Activated CD4-positive, alpha-beta T cell treated with anti-CD3 and anti-CD28 coated beads for 4 hours (primary cell): ENCODE measurements at regions not wholly inside any gene's neighbourhood (a gene's known extent, or its start where the extent isn't known, plus 50 kb on each side); places are given as distances from the start of the nearest gene placed in this dataset.

Experiments
- DNase-seq, 2 donors: peaks; one replicate each; pipeline ENCODE4 v3.0.0-alpha.2; 2020

GRCh38 chr18:77671456-77672167 is 422.0 kb downstream of the GALR1 start:
- DNase-seq: no peak

GRCh38 chr18:77676910-77677309 is 427.3 kb downstream of the GALR1 start:
- no peak for DNase-seq

DNA sequence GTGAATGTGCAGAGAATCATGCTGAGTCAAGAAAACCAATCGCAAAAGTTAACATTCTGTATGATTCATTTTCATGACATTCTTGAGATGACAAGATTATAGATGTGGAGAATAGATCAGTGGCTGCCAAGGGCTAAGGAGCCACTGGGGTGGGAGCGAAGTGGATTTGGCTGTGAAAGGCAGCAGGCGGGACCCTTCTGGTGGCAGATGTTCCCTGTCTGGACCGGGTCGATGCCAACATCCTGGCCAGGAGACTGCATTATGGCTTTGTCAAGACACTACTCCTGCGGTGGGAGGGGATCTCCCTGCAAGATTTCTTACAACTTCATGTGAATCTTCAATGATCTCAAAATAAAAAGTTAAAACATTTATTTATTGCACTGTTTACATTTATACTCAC is 427.9 kb downstream of the GALR1 start:
- DNase-seq: no peak

GRCh38 chr18:77679869-77680268 is 430.2 kb downstream of the GALR1 start:
- DNase-seq: no peak

- DNase-seq: no peak
Observed at GRCh38 chr18:77700051-77700450, 450.4 kb downstream of the GALR1 start.

DNA sequence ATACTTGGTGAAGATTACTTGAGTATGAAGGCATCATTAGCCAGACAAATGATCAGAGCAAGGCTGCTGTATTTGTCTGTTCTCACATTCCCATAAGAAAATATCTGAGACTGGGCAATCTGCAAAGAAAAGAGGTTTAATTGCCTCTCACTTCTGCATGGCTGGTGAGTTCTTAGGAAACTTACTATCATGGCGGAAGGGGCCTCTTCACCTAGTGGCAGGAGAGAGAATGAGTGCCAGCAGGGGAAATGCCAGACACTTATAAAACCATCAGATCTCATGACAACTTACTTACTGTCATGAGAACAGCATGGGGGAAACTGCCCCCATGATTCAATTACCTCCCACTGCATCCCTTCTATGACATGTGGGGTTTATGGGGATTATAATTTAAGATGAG is 452.3 kb downstream of the GALR1 start:
- DNase-seq: no peak

DNA sequence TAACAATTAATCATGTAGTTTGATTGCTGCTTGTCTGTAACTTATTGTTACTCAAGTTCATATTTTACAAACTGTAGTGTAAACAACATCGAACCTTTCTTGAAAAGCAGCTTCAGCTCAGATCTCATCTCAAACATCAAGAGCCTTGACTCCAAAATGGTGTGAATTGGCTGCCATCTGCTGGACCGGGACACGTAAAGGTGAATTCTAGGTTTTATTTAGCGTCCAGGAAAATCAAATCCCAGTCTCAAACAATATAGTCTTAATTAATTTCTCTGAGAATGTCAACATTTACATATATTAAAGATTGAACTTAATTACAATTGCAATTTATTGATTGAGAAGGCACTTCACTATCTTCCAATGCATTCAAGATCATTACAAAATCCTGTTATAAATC is 453.0 kb downstream of the GALR1 start:
- no peak for DNase-seq

GRCh38 chr18:77705301-77705700 is 455.7 kb downstream of the GALR1 start:
- no peak for DNase-seq

DNA sequence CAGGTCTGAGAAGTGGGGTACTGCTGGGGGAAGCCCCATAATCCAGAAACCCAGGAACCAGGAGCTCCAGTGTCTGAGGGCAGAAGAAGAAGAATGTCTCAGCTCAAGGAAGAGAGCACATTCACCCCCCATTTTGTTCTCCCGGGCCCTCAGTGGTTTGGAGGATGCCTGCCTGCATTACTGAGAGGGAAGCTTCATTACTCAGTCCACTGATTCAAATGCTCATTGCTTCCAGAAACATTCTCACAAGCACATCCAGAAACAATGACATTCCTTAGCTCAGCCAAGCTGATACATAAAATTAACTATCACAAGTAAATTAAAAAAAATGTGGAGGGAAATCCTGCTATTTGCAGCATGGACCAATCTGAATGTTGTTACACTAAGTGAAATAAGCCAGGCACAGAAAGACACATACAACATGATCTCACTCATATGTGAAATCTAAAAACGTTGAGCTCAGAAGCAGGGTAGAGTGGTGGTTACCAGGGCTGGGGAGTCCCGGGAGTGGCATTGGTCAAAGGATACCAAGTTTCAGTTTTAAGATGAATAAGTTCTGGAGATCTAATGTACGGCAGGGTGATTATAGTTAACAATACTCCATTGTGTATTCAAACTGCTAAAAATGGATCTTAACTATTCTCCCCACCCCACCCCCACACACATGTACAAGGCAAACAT is 459.3 kb downstream of the GALR1 start:
- no peak for DNase-seq

DNA sequence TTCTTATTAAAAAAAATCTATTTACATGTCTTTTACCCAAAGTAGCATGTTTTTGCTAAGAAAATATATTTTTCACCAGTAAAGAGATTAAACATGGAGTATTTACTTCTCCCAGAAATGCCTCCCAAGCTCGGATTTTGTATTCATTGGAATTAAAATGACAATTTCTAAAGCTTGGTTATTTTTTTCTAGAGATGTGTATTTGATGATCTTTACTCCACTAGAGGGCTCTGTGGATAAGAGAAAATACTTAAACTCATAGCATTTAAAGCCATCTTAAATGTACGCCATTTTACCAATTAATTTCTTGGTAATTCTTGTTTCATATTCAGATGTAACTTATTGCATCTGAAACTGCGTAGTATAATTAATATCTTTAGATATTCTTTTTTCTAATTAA is 461.4 kb downstream of the GALR1 start:
- DNase-seq: no peak

GRCh38 chr18:77714716-77715115 is 465.1 kb downstream of the GALR1 start:
- DNase-seq: no peak

GRCh38 chr18:77716282-77716681 is 466.6 kb downstream of the GALR1 start:
- no peak for DNase-seq

DNA sequence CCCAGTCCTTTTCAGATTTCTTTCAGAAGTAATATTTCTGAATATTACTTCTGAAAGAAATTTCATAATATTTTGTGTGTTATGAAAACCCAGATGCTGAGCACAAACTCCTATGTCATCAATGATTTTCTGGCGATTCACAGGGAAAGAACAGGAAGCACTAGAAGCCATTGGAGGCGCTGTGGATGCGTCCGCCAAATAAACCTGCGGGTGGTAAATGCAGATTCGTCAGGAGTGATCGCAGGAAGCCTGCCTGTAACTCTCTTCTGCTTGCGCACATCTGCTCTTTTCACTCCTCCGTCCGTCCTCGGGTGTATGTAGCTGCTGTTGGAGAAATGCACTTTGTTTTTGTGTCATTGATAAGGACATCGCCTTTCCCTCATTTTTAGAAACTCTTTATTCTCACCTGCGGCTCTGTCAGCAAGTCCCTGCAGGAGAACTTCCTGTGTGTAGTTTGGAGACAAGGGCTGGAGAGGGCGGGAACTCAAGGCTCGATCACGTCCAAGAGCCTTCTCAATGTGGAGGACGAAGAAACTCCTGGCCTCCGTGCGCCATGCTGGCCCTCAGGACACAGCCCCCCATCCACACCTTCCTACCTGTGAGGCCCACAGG is 483.8 kb downstream of the GALR1 start:
- no peak for DNase-seq

- DNase-seq: no peak
Observed at GRCh38 chr18:77736842-77737241, 487.2 kb downstream of the GALR1 start.

DNA sequence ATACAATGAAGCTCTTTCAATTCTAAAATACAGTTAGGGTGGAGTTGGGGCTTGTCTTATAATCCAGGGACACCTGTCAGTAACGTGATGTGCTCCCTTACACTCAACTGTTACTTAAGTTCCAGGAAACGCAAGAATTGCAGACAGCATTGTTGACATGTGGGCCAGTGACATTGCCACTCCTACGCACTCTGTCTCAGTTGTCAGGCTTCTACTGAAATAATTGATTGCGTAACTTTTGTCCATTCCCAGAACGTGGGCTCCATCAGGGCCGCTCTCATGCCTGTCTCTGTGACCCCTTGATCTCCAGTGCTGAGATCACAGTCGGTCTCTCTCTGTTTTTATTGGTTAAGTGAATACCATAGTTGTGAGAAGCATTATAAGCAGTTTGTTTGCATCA is 487.8 kb downstream of the GALR1 start:
- DNase-seq: no peak

DNA sequence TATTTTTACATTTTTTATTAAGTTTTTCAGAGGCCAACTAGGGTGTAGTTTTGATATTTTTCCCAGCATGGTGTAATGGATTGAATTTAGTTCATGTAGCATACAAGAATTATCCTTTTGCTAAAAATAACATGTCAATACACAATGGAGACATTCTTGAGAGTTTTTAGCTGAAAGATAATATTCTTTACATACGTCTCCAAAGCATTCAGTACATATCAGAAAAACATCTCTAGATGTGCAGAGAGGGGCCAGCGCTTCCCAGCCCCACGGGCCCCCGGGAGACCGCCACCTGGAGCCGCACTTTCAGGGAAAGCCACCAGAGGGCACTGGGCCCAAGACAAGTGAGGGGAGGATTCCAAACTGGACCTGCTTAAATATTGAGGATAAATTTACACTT is 499.4 kb downstream of the GALR1 start:
- DNase-seq: no peak

- no peak for DNase-seq
Observed at GRCh38 chr18:77750006-77750405, 500.4 kb downstream of the GALR1 start.

- DNase-seq: no peak
Observed at GRCh38 chr18:77754475-77755044, 504.9 kb downstream of the GALR1 start.

- no peak for DNase-seq
Observed at GRCh38 chr18:77755187-77755586, 505.5 kb downstream of the GALR1 start.

DNA sequence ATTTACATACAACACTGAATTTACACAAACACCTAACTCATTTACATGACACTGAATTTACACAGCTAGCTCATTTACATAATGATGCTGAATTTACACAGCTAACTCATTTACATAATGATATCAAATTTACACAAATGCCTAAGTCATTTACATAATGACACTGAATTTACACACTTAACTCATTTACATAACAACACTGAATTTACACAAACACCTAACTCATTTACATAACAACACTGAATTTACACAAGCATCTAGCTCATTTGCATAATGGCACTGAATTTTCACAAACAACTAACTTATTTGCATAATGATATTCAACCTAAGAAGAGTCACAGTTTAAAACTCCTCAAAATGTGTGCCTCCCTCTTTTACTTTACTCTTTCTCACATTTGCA is 511.7 kb downstream of the GALR1 start:
- DNase-seq: no peak

- DNase-seq: no peak
Observed at GRCh38 chr18:77762014-77762413, 512.4 kb downstream of the GALR1 start.

DNA sequence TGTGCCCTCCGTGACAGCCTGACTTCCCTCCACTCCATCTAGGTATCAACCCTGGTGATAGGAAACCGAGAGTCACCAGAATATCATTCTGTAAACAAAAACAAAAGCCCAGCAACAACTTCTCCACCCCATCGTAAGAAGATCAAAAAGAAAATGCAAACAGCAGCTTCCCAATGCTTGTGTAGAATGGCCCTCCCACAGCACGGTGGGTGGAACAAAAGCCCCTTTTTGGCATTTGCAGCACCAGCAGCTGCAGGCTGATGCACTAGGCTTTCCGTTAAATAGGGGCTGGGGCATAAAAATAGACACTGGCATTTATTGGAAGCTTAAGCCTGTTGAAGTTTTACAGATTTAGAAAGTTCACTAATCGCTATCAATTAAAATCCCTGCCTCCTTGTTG is 513.0 kb downstream of the GALR1 start:
- no peak for DNase-seq

- DNase-seq: no peak
Observed at GRCh38 chr18:77763530-77764145, 514.0 kb downstream of the GALR1 start.

DNA sequence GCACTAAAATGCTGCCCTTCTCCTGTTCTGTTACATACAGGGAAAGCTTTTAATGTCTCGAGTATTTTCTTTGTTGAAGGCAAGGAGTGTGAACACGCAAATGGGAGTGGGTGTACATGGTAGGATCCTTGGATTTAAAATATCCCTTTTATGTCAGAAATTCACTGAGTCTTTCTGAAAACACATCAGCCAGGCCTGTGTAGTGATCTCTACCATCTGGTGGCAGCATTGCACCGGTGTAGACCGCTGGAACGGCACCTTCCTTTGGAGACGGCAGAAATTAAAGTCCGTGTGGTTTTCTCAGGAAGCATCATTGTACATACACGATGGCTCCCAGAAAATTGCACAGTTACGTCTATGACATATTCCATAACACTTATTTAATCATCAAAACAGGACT is 515.8 kb downstream of the GALR1 start:
- DNase-seq: no peak
